PC-9 (cell line): ENCODE measurements at regions not wholly inside any gene's neighbourhood (a gene's known extent, or its start where the extent isn't known, plus 50 kb on each side); places are given as distances from the start of the nearest gene placed in this dataset.

Experiments used
- CTCF ChIP-seq: fragments of 200-600 bp; sonication (generic); conservative IDR thresholded peaks from 2 replicates; pipeline ENCODE4 v1.6.1; 2017; ENCODE audit warnings: mixed run types, antibody characterized with exemption, mild to moderate bottlenecking, moderate library complexity
- EZH2 ChIP-seq: fragments of 200-600 bp; sonication (generic); IDR thresholded peaks from 2 replicates; pipeline ENCODE4 v1.8.0; 2017; ENCODE audit warnings: antibody characterized with exemption, low read depth

DNA sequence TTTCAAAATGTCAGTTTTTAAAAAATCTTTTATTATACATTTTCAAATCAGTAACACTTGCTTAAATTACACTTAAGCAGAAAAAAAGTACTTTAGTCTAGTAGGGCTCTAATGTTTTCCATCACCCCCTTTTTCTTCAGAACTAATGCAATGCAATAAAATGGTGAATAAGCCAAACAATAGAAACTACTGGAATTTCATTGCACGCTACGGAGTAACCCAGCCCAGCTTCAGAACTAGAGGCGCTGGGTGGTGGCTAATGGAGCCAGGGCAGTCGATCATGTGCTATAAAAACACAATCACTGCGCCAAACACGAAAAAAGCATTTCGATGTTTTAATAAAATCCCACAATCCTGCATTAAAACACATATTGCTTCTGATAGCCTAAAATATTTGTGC, 59.9 kb upstream of the ODAD2 start:
- no peak for TF ChIP-seq CTCF
- TF ChIP-seq EZH2 = no peak
